ENCODE measurements at regions not wholly inside any gene's neighbourhood (a gene's known extent, or its start where the extent isn't known, plus 50 kb on each side); places are given as distances from the start of the nearest gene placed in this dataset.

- no peak for DNase-seq
Observed at GRCh38 chr15:31782016-31782783, 248.1 kb upstream of the CHRNA7 start.

DNA sequence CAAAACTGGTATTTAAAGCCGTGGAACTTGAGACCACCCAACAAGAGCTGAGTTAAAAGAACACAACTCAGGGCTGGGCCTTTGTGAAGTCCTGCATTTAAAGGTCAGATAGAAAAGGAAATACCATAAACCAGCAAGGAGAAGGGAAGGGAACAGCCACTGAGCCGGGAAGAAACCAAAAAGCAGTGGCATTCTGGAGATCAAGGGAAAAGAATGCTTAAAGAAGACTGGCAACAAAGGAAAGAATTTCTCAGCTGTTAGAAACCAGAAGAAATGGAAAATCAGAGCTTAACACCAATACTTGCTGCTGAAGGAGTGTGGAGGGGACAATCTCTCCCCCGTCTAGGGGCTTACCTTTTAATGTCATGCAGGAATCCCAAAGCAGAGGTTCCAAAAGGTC, 247.4 kb upstream of the CHRNA7 start:
- DNase-seq: no peak

GRCh38 chr15:31786360-31786759, 244.0 kb upstream of the CHRNA7 start:
- DNase-seq: no peak

GRCh38 chr15:31788104-31788503, 242.2 kb upstream of the CHRNA7 start:
- DNase-seq: no peak

- DNase-seq: no peak
Observed at GRCh38 chr15:31792611-31793199, 237.6 kb upstream of the CHRNA7 start.

- peak; percentile 82 for DNase-seq
Observed at GRCh38 chr15:31799319-31799714, 231.0 kb upstream of the CHRNA7 start.

GRCh38 chr15:31799715-31800321, 230.5 kb upstream of the CHRNA7 start:
- DNase-seq: no peak

DNA sequence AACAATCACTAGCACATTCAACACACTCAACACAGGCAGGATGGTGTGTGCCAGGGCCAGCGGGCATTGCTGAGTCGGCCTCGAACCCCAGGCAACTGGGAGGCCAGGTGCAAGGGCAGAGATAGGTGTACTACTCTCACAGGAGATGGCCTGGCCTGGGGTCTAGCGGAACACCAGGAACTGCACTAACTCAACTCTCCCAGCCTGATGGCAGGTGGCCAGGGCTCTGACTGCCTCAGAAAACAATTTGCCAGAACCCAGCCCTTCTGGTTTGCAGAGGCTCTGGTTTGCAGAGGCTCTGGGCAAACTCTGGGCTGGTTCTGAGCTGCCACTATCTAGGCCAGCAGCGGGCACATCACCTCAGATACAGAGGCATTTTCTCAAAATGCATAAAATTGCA, 229.2 kb upstream of the CHRNA7 start:
- peak; percentile 7 for DNase-seq

DNA sequence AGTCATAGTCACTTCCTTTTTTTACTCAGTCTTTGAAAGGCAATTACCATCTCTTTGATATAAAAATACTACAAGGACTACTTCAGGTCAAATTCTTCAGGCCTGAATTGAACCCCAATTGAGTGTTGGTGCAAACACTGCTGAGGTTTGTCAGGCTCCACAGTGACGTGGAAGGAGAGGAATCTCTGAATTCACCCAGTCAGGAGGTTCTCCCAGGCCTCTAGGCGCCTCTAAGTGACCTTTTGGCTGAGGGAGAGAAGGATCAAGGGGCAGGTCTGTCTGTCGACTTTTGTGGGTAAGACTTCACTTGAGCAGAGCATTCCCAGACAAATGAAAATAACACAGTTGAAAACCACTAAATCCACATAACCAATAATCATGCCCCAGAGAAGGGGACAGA, 227.6 kb upstream of the CHRNA7 start:
- DNase-seq: no peak

- no peak for DNase-seq
Observed at GRCh38 chr15:31803388-31803884, 226.9 kb upstream of the CHRNA7 start.

- no peak for DNase-seq
Observed at GRCh38 chr15:31805090-31805662, 225.1 kb upstream of the CHRNA7 start.

GRCh38 chr15:31806106-31806505, 224.2 kb upstream of the CHRNA7 start:
- no peak for DNase-seq

GRCh38 chr15:31811641-31812040, 218.7 kb upstream of the CHRNA7 start:
- DNase-seq: no peak

DNA sequence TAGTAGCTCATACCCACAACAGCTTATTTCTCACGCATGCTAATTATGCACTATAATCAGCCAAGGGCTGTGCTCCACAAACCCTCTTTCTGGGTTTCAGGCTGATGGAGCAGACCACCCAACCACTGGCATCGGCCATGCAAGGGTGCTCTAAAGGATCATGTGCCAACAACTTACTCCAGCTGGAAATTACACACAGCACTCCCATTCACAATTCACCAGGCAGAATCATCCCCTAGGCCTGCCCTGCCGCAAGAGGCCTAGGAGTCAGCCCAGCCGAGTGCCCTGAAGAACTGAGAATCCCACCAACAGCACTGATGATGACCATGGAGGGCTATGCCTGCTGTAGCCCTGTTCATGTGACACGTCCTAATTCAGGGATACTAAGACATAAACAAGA, 216.2 kb upstream of the CHRNA7 start:
- DNase-seq: no peak

DNA sequence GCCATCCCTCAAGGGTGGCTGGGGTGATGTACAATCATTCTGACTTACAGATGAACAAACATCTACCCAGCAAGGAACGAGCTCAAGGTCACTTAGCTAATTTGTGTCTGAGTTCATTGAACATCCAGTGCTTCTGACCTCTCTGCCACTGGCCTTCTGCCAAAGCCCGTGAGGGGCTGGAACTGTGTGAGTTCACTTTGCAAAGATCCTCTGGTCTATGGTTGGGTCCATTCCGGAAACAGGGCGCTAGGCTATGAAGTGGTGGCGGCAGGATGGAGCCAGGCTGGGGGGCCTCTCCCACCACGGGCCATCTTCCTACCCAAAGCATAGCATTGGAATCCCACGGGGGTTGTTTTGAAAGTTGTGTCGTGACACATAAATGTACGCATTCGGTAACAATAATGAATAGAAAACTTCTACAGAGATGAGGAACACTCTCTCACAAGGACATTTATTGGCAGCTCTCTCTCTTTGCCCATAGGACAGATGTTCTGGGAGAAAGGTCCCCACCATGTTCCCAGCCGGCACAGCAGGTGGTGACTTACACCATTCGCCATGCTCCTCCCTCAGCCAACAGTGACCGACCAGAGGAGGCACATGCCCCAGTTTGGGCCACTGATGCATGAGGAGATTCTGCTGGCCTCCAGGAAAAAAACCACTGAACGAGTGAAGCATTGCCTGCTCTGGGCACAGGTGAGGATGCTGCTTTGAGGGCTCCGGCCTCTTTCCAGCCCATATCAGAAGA, 214.7 kb upstream of the CHRNA7 start:
- no peak for DNase-seq

GRCh38 chr15:31822463-31822862, 207.9 kb upstream of the CHRNA7 start:
- DNase-seq: no peak

DNA sequence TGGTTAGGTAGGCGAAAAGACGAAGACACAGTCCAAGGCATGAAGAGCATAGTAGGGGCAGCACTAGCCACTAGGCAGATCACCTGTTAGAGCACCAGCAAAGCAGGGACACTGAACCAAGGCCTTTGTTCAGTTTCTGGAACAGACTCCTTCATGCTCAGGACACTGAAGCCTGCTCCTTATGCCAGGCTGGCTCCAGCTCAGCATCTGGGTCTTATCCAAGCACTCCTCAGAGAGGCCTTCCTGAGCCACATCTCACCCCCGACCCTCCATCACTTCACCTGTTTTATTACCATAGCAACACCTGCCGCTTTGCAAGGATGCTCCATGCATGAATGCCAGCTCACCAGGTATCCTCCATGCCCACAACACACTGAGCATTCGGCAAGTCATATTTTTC, 206.3 kb upstream of the CHRNA7 start:
- DNase-seq: no peak

- no peak for DNase-seq
Observed at GRCh38 chr15:31828594-31828993, 201.7 kb upstream of the CHRNA7 start.

- no peak for DNase-seq
Observed at GRCh38 chr15:31830591-31830990, 199.7 kb upstream of the CHRNA7 start.

DNA sequence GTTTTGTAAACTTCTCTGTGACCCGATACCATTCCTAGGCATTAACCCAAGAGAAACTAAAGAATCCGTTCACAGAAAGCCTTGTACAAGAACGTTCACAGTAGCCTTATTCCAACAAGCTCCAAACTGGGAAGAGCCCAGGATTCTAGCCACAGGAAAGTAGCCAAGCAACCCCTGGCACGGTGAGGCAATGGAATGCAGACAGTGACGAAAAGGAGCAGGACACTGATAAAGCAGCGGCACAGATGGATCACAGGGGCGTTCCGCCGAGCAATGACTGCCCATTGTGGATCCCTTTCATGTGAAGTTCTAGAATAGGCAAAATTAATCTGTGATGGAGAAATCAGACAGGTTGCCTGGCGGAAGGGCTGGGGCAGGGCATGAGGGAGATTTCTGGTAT, 198.7 kb upstream of the CHRNA7 start:
- no peak for DNase-seq

GRCh38 chr15:31834654-31835053, 195.7 kb upstream of the CHRNA7 start:
- DNase-seq: no peak

- no peak for DNase-seq
Observed at GRCh38 chr15:31839388-31839787, 190.9 kb upstream of the CHRNA7 start.

- DNase-seq: no peak
Observed at GRCh38 chr15:31840849-31841476, 189.4 kb upstream of the CHRNA7 start.

Data from NCI-H82 (cell line).